ENCODE measurements at regions not wholly inside any gene's neighbourhood (a gene's known extent, or its start where the extent isn't known, plus 50 kb on each side); places are given as distances from the start of the nearest gene placed in this dataset.
"Not testable (repeated sequence)": the region's sequence is repeated elsewhere in the genome, so short reads cannot be mapped to it uniquely, and the experiment has no call there.

GRCh38 chr15:92817339-92817886 lies 82.7 kb upstream of the CHD2 start:
- intact Hi-C loops (cut with DNase I), result loop anchor here in 1 of 2 donors (5.0 kb wide), 1 partner anchor 65 kb away; no protein-coding TSS in a partner anchor
- DNase-seq, result no peak
- ATAC-seq, result no peak

DNA sequence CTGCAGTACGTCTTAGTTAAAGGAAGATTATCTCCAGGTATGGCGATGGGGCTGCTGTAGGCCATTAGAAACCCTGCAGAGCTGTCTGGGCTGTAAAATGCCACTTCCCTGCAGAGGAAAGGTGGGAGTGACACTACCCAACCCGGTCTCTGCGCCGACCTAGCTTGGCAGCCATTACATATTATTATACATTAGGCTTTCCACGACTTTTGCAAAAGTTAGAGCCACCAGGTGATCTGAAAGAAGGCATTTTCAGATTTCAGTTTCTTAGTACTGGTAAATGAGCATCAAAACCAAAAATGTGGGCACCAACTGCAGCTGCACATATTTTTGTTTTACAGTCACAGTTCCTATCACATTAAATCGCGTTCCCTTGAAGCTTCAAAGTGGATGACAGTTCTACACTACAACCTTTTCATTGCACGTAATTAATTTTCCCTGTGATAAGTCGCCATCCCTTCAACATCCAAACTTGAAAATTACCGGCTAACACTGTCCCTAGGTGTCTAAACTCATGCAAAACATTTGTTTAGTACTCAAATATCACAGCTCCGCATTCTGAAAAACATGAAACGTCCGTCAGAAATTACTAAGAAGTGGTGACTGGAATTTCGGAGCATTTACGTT lies 81.4 kb upstream of the CHD2 start:
- intact Hi-C loops (cut with DNase I), result loop anchor here in 1 of 2 donors (5.0 kb wide), 1 partner anchor 64 kb away; no protein-coding TSS in a partner anchor
- ATAC-seq, result no peak

GRCh38 chr15:92819278-92820235 lies 80.6 kb upstream of the CHD2 start:
- ATAC-seq, result peak in 1 of 2 donors; percentile 48
- DNase-seq, result no peak
- intact Hi-C loops (cut with DNase I), result loop anchor here in 1 of 2 donors (5.0 kb wide), 1 partner anchor 63 kb away; no protein-coding TSS in a partner anchor

More for the DNA sequence above, 81.4 kb upstream of the CHD2 start:
- DNase-seq, result no peak

DNA sequence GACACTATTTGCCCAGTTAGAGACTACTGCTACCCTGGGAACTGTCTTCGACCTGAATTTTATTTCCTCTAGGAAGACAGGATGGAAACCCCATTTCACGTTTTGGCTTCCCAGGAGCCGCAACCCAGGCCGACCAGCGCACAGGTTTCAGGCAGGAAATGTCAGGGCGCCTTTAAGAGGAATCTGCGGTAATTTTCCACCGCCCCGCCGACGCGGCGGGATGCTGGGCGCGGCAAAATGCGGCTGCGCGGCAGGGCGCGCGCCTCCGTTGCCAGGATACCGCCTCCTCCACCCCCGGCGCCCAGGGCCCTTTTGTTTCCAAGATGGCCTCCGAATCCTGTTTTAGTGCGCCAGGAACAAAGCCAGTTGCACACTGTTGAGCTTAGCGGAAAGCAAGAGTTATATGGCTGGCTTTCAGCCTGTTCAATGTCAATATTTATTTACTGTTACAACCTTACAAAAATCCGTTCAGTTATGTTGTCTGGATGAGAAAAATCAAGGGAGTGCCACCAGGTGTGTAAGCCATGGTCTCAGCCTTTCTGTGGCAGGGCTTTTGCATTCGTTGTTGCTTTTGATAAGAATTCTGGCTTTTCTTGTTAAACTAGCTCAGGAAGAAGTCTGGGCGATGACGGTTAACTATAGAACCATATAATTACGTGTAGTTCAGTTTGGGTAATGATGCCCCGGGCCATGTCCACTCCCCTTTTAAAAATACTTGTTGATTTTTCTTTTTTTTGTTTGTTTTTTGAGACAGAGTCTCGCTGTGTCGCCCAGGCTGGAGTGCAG lies 79.7 kb upstream of the CHD2 start:
- intact Hi-C loops (cut with DNase I), result no loop called here
- ATAC-seq, result peak; percentile 98 to 99
- peak; percentile 93 for DNase-seq

DNA sequence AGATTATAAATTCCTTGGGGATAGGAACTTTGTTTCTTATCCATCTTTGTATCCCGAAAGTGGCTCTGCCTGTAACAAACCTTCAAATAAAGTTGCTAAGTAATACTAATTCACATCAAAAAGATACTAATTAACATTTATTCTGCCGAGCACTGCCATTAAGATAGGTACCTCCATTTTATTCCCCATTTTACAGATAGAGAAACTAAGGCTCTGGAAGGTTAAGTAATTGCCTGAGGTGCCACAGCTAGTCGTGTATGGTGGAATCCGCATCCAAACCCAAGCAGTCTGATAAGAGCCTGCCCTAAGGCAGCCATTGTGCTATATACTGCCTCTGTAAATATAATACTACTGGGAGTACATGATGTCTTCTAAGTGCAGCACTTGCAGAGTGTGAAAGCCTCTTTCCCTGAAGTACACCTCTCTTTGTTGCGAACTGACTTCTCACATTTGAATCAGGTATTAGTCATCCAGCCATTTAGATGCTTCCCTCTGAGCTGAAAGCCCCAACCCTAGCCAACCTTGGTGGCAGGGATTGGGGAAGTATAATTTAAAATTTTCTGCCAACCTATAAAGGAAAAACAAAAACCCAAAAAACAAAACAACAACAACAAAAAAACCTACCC lies 78.5 kb upstream of the CHD2 start:
- DNase-seq, result no peak
- ATAC-seq, result no peak
- intact Hi-C loops (cut with DNase I), result no loop called here

- intact Hi-C loops (cut with DNase I), result no loop called here
- ATAC-seq, result no peak
- no peak for DNase-seq
Observed at GRCh38 chr15:92822216-92823144, 77.6 kb upstream of the CHD2 start.

DNA sequence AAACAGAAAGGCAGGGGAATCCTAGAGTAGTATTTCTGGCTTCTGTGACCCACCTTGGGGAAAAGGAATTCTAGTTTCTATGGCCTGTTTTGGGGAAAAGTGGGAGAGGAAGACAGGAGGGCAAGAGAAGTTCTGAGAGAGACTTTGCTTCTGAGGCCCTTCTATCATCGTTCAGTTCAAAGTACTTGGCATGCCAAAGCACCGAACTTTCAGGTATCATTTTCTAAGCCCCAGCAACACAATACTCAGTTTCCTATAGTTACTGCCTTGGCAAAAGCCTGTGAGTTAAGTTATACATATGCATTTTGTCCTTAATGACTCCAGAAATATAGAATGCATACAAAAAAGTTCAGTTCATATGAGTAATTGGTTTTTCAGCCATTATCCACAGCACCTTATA lies 74.1 kb upstream of the CHD2 start:
- DNase-seq (no peak), ATAC-seq (no peak)
- intact Hi-C loops (cut with DNase I), result no loop called here

GRCh38 chr15:92827991-92828390 lies 72.1 kb upstream of the CHD2 start:
- DNase-seq; intact Hi-C loops (cut with DNase I); ATAC-seq: not testable (repeated sequence)

- intact Hi-C loops (cut with DNase I), result loop anchor here in 1 of 2 donors (5.0 kb wide), 1 partner anchor 52 kb away; no protein-coding TSS in a partner anchor
- DNase-seq (no peak), ATAC-seq (no peak)
Observed at GRCh38 chr15:92829875-92830274, 70.2 kb upstream of the CHD2 start.

DNA sequence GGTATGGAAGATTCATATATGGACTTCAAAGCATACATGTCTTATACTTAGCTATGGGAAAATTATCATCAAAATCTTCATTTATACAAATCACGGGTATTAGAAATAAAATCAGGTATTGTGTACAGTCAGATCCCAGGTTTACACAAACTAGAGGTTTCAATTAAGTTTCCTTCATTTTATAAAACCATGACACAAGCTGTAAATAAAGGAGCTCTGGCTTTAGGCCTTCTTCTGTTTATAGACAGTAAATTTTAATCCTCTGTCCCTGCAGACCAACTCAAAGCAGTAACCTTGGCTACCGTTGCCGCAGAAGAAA lies 68.8 kb upstream of the CHD2 start:
- DNase-seq (no peak), ATAC-seq (no peak)
- intact Hi-C loops (cut with DNase I), result loop anchor here in 1 of 2 donors (5.0 kb wide), 1 partner anchor 51 kb away; no protein-coding TSS in a partner anchor

GRCh38 chr15:92831655-92832328 lies 68.3 kb upstream of the CHD2 start:
- intact Hi-C loops (cut with DNase I), result loop anchor here in 1 of 2 donors (5.0 kb wide), 1 partner anchor 51 kb away; no protein-coding TSS in a partner anchor
- DNase-seq, result peak; percentile 91
- ATAC-seq, result peak; percentile 98

GRCh38 chr15:92833106-92833433 lies 67.1 kb upstream of the CHD2 start:
- intact Hi-C loops (cut with DNase I), result loop anchor here in 1 of 2 donors (5.0 kb wide), 1 partner anchor 49 kb away; no protein-coding TSS in a partner anchor
- ATAC-seq, result peak; percentile 6 to 8
- DNase-seq, result no peak

DNA sequence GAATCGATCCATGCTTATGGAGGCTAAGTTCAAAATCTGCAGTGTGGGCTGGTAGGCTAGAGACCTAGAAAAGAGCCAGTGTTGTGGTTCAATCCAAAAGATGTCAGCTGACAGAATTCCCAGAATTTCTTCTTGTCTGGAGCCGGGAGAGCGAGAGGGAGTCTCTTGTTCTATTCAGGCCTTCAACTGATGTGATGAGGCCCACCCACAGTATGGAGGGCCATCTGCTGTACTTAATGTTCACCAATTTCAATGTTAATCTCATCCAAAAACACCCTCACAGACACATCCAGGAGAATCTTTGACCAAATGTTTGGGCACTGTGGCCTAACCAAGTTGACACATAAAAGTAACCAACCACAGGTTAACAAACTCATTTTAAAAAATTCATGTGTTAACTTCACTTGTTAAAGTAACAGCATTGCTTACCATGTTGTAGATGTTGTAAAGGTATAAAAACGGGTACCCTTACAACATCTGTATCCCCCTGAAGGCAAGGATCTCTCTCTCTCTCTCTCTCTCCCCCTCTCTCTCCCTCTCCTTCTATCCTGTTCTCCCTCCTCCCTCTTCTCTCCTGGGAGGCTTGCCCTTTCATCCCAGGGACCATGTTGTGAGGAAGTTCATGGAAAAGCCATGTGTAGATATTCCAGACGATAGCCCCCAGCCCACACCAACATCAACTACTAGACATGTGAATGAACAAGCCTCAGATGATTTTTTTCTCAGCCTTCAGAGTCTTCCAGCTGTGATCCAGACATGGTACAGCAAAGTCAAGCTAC lies 66.4 kb upstream of the CHD2 start:
- ATAC-seq, result no peak
- intact Hi-C loops (cut with DNase I), result loop anchor here in 1 of 2 donors (5.0 kb wide), 1 partner anchor 49 kb away; no protein-coding TSS in a partner anchor
- DNase-seq, result no peak

- ATAC-seq, result no peak
- no peak for DNase-seq
- intact Hi-C loops (cut with DNase I), result no loop called here
Observed at GRCh38 chr15:92839696-92840095, 60.4 kb upstream of the CHD2 start.

- ATAC-seq (no peak), DNase-seq (no peak)
- intact Hi-C loops (cut with DNase I), result no loop called here
Observed at GRCh38 chr15:92840149-92840548, 60.0 kb upstream of the CHD2 start.

GRCh38 chr15:92843326-92843725 lies 56.8 kb upstream of the CHD2 start:
- no peak for DNase-seq
- intact Hi-C loops (cut with DNase I), result no loop called here

More at GRCh38 chr15:92843326-92843725, 56.8 kb upstream of the CHD2 start:
- no peak for ATAC-seq
